GM18873 (cell line): ENCODE measurements at regions not wholly inside any gene's neighbourhood (a gene's known extent, or its start where the extent isn't known, plus 50 kb on each side); places are given as distances from the start of the nearest gene placed in this dataset.

Experiments used
- ATAC-seq: cut with Tn5 transposase; IDR thresholded peaks from one replicate; pipeline ENCODE4 v1.9.1; 2021; ENCODE audit warnings: mild to moderate bottlenecking, moderate library complexity, moderate number of reproducible peaks; ENCODE audit not compliant: unreplicated experiment, low FRiP score

DNA sequence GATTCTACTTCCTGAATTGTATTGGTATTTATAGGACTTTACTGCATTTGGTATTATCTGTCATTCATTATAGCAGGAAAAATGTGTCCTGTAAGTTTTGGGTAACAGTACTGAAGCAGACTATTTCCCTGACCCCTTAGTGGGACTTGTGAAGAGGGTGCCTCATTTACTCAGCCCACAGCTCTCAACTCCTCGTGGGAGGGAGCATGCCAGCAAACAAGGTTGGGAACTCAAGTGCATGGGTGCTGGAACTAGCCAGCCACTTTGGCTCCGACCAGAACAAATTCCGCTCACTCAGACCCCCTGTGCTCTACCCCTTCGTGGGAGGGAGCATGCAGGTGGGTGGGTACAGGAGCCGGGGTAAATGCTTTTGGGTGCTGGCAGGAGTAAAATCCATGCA is 1773.5 kb upstream of the WWC1 start:
- ATAC-seq: no peak

DNA sequence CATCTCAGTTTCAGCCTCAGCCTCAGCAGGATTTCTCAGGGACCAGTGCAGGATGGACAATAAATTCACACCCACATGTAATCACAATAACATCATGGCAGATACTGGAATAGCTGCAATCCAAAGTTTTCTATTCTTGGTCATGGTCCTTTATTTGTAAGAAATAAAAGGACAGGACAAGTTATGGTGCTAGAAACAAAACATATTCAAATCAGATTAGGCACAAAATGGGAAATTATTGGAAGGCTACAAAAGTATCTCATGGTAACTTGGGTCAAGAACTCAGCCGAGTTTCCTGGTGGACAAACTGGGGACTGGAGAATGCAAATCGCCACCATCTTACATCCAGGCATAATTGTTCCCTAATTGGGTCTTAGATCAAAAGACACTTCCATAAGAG is 1768.2 kb upstream of the WWC1 start:
- no peak for ATAC-seq

DNA sequence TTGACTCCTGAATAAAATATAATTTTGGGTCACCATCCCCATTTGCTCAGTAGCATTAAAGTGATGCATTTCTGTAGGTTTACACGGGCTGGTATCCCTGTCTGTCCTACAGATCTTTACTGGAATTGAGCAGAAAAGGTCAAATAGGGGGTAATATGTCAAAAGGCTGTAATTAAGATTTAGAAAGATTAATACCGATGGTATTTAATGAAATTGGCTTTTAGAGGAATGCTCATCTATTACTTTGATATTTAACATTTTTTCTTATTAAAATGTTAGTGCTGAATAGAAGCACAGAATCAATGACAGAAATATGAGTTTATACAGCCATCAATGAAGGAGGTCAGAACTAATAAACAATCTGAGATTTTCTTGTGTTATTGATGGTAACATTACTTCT is 1762.2 kb upstream of the WWC1 start:
- no peak for ATAC-seq

DNA sequence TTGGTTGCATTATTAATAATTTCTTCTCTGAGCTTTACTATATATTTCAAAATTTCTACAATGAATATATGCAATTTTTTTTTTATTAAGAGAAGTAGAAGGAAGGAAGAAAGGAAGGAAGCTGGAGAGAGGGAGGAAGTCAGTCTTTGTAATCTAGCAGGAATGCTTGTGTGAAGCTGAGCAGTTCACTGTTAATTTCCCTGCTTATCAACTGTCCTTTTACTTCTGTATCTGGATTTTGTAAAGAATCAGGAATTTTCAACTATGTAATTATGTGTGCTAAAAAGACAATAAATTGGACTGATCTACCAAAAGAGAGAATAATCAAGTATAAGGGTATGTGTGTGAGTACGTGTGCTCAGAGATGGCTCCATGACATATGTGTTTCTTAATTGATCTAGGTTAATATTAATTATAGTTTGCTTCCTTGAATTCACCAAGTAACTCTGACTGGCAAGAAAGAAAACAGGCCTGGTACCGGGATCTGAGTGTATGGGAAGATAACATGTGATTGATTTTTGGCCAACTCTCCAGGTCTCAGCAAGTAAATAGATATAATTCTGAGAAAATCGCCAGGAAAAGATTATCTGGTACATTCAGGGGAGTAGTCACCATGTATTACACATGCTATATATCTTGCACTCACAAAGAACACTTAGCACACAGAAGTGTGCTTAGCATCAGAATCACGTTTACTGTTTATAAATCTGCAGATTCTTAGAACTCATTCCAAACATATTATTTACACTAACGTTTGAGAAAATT is 1758.8 kb upstream of the WWC1 start:
- ATAC-seq: no peak

DNA sequence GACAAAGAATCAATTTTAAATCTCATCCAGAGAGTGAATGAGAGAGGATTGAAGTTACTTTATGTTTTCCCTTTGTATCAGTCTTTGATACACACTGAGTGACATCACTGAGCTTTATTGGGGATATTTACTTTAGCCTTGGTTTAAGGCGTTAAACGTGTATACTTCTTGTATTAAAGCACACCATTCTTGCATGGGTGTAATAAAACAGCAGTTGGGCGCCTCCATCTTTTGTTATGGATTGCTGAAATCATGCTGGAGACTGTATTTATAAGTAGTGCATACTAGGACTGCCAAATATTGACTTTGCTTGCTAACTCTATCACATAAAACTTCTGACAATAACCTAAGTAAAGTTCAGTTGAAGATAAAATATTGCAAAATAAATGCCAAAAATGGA is 1755.8 kb upstream of the WWC1 start:
- no peak for ATAC-seq

DNA sequence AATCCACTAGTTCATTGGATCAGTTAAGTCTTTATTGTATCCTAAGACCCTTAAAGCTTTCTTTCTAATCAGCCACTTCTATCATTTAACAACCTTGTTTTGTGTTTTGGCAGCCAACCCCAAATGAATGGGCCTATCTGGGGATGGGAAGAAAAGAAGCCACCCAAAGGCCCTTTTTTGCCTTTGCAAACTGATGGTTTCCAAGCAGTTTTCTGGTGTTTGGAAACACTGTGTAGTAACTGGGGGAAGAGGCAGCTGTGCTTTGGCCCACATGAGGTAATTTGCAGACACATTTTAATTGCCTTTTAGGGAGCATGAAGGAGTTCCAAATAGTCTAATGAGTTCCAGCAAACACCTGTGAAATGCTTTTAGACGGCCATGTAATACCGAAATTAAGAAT is 1751.3 kb upstream of the WWC1 start:
- ATAC-seq: no peak

DNA sequence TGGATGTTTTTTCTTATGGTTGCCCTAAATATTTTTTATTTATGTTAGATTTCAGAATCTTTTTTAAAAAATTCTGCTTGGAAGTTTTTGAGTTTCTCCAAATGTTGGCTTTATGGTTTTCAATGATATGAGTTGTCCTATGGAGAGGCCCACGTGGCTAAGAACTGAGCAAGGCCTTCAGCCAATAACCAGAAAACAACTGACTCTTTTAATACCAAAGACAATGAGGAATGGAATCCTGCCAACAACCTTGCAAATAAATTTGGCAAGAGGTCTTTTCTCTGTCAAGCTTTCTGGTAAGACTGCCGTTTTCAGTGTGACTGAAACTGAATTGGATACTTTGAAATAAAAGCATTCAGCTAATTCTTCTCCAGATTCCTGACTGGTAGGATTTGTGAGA is 1740.1 kb upstream of the WWC1 start:
- no peak for ATAC-seq

DNA sequence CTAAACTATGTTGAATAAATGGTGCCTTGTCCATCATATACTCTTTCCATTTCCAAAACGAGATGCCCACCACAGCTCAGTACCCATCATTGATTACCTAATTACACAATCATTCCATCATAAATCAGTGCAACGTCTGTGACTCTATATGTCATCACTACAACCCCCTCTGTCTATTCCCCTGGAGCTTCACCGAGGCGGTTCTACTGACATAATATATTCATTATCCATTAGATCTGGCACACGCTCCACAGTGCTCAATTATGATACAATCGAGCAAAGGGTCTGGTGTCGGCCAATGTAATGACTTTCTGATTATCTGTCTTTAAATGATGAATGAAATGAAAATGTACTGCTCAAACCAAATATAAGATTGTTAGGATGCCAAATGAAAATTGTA is 1737.7 kb upstream of the WWC1 start:
- no peak for ATAC-seq

DNA sequence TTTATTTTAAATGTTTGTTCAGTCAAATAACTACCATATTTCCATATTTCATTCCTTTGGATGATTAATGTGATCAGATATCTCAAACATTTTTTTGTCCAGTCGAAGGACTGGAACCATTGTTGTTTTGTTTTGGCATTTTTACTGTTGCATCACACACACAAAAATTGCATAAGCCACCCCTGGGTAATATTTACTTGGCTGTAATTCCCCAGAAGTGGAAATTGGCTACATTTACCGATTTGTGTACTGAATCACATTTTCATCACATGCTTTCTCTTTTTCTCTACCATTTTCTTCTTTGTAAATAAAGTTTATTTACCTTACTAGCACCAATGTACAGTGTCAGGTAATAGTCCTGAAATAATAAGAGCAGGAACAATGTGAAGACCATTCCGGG is 1729.7 kb upstream of the WWC1 start:
- no peak for ATAC-seq

DNA sequence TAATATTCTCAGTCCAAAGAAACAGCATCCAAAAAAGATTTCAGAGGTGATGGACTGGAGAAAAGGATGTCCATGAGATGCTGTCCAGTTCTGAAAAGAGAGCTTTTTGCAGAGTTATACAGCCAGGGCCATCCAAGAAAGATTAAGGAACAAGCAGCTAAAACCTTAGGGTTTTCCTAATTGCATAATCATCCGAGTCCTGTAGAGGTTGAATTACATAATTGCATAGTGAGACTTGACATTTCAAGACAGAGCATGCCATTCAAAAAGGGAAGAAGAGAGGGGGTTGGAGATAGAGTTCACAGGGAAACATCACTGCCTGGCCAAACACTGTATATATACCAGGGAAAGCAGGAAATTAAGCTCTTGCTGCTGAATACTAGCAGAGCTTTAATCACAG is 1729.2 kb upstream of the WWC1 start:
- no peak for ATAC-seq

DNA sequence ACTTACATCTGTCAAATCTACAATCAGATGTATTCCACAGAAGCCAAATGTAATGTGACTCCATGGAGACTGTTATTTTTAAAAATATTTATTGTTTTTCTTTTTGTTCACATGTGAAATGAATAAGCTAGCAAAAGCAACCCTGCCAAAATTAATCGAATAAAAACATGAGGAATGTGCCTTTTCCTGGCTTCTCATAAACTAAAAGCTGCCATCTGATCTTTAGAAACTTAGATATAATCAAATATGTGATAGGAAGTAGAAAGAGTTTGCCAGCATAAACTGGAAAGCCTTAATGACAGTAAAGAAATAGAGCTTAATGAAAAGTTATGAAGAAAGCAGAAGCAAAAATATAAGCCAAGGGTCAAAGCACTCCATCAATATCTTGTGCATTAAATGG is 1724.7 kb upstream of the WWC1 start:
- no peak for ATAC-seq

DNA sequence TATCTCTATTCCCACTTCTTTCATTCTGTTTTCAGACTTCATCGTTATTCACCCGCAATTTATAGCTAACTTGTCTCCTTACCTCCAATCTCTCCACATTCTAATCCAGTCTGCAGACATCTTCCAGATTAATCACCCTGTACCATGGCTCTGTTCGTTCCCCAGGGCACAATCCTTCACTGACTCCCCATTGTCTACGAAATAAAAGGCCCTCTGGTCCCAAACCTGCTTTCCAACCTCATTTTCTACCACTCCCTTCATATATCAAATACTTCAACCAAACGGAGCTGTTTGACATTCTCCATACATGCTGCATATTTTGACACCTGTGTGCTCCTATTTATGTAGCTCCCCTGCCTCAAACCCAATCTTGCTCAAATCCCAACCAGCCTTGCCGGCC is 1720.6 kb upstream of the WWC1 start:
- ATAC-seq: no peak

DNA sequence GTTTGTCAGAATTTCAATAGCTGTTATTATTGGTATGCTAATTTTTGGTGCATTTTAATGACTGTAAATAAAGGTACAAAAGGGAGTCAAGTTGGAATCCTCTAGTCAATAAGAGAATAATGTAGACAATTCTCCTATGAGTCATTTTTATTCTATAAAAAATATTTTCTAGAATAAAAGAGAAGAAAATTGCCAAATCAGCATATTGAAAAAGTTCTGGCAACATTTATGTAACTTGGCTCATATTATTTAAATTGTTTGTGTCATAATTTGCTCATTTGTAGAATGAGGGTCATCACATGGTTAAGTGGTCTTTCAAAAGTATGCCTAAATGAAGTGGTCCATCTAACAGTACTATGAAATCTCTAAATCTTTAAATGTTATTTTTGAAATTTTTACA is 1719.8 kb upstream of the WWC1 start:
- ATAC-seq: no peak

DNA sequence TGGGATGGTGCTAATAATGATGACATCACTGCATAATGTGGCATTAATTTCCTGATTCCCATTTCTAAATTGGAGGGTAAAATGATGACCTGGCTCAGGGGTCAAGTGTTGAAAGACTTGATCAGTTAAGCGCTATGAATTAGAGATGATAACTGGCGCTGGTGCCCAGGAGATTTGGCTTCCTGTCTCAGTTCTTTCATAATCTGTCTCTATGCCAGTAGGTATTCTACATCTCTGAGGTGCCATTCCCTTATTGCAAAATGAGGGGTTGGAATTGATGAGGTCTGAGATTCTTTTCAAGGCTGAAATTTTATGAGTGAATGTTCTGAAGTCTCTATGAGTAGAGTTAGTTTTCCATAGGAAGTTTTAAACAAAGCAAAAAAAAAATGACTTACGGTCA is 1715.1 kb upstream of the WWC1 start:
- no peak for ATAC-seq

DNA sequence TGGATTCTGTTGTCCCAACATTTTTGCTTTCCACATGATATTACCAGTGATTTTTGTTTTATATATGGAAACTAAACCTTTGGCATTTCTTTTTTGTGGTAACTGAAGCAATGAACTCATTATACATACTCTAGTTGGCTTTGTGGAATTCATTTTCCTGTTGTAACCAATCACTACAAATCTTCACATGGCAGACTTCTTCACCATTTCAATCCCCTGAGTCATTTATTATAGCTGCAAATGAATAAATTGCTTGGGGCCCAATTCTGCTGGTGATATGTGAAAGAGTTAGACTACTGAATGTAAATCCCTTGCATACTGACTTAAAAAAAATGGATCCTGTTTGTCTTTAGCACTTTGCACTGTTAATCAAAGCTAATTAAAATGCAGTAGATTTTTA is 1709.6 kb upstream of the WWC1 start:
- no peak for ATAC-seq

DNA sequence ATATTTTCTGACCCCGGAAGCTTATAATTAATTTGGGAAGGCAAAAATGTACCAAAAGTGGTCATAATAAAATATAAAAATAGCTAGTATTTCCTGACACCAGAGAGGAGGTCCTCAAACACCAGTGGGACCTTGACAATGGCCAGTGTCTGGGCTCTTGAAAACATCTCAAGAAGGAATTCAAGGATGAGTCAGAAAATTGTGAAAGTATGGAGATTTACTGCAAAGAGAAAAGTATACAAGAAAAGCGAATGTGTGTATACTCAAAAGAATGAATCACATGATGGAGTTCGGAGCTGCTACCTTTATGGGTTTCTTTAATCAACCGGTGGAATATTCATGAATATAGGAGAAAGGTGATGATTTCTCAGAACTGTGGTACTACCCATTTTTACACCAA is 1709.0 kb upstream of the WWC1 start:
- ATAC-seq: no peak

DNA sequence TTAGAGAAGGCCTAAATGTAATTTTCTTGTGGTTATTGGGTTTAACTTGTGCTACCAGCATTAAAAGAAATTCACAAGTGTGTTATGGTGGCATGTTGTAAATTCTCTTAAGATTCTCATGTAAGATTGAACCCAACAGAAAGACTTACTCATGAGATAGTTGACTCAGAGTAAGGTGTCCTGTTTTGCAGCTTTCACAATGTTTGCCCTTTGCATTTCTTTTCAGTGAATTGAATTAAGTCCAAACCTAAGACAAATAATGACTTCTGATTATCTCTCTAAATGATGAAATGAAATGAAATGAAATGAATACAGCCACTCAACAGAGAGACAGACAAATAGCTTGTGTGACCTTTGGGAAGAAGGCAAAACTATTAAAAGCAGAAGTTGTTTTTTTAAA is 1696.9 kb upstream of the WWC1 start:
- no peak for ATAC-seq

DNA sequence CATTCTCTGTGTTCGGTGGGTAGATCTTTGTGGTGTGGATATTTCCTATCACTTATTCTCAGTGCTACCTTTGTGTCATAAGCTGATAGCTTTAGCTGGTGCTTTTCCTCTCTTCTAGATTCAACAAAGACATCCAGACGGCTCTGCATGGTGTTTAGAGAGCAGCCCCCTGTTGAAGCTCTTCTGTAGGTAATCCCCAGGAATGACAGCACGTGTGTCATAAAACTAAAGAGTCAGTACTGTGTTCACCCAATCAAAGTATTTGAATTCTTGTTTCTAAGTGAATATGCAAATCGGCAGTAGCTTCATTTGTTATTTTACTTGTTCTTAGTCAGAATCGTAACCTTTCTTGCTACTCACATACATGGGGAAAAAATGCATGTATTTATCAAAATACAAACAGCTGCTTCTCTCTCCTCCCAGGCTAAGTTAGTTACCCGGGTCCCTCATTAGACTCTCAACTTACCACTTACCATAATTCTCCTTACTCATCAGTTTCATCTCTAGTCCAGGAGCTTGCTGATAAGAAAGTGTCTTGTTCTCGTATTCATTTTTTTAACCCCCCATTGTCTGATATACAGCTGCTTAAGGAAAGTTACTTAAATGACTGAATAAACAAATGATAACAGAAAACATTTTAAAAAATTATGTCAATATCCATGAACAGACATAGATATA is 1696.0 kb upstream of the WWC1 start:
- no peak for ATAC-seq

DNA sequence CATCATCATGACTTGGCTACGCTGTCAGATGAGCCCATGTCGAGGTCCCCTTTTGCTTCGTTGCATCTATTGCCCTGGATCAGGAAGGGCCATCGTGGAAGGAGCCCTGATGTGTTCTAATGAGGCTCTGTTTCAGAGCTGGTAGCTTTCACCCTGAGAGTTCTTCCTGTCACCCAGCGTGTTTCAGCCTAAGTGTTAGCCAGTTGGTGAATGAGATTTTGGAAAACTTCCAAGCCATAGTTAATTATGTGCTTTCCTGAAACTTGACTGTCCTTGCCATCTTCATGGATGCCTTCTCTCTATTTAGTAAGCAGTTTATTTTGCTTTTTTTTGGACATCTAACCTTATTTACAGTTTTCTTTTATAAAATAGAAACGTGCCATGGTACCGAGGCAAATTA is 1695.4 kb upstream of the WWC1 start:
- ATAC-seq: no peak

DNA sequence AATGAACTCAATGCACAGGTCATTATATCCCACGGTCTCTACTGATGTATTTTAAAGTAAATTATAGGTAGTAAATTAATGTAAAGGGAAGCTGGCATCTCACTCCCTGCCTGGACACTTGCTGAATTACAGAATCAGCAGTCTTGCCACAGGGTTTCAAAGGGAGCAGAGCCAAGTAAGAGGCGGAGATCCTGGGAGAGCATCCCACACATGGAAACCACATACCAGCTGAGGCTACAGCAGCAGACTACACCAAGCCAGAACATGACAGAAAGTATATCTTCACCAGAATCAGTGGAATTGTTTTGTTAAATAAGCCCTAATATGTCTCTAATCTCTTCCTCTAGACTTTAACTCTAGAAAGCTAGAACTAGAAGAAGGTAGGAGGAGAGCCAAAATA is 1689.2 kb upstream of the WWC1 start:
- ATAC-seq: no peak

DNA sequence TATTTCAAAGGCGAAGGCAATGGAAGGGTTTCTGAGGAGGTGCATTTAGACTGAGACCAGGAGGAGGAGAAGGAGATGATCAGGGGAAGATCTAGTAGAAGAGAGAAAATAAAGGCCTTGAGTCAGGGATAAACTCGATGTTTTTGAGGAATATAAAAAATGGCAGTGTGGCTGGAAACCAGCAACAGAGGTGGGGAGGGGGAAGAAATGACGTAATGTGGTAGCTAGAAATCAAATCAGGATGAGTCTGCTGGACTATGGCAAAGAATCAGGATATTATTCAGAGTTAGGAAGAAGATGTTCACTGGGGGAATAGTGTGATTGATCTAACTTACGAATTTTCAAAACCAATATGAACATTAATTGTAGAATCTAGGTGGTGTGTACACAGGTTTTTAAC is 1673.9 kb upstream of the WWC1 start:
- ATAC-seq: no peak

DNA sequence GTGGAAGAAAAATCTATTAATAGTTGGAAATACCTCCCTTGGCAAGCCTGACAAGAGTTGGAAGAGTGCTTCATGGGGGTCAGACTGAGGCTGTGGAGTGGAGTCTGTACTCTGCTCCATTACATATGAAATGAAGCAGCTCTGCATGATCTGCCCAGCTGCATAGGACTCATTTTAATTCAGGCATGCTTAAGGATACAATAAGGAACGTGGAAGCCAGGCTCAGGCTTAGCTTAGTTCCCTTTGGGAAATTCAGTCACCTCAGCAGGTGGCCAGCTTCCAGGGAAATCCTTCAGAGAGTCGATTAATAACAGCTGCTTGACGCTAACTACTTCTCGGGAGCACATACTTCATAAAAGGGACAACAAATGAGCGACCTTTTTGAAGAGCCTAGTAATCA is 1672.9 kb upstream of the WWC1 start:
- no peak for ATAC-seq
